Brain microvascular endothelial cell (primary cell): ENCODE measurements at regions not wholly inside any gene's neighbourhood (a gene's known extent, or its start where the extent isn't known, plus 50 kb on each side); places are given as distances from the start of the nearest gene placed in this dataset.
"Not testable (repeated sequence)": the region's sequence is repeated elsewhere in the genome, so short reads cannot be mapped to it uniquely, and the experiment has no call there.

Experiments used
- DNase-seq: peaks from one replicate; pipeline ENCODE4 v3.0.0-alpha.2; 2020
- H3K27ac ChIP-seq: fragments of 250-450 bp; sonication (Bioruptor Pico); 2 replicates; pipeline ENCODE4 v1.5.1; 2020; ENCODE audit warnings: mild to moderate bottlenecking, moderate library complexity
- H3K27me3 ChIP-seq: fragments of 250-450 bp; sonication (Bioruptor Pico); replicated peaks from 2 replicates; pipeline ENCODE4 v1.5.1; 2020; ENCODE audit warnings: mild to moderate bottlenecking
- H3K36me3 ChIP-seq: fragments of 250-450 bp; sonication (Bioruptor Pico); replicated peaks from 2 replicates; pipeline ENCODE4 v1.5.1; 2020; ENCODE audit warnings: mild to moderate bottlenecking
- H3K4me3 ChIP-seq: 2 replicates; pipeline ENCODE4 v1.5.1; 2011; ENCODE audit warnings: low read depth, mild to moderate bottlenecking, control low read depth, low read length, moderate library complexity
- in situ Hi-C: cut with HindIII; loops from 2 replicates; pipeline ENCODE4 v1.10.0; 2017; ENCODE audit warnings: low sequenced_read_pairs, low pct_ligation_motif_present
- TF ChIP-seq, protein P1 (sequence below): IDR thresholded peaks from 2 replicates; pipeline ENCODE4 v1.5.1; 2011; ENCODE audit warnings: low read depth, mild to moderate bottlenecking, moderate library complexity, low read length, control low read depth, inconsistent platforms; ENCODE audit errors: missing control alignments

DNA sequence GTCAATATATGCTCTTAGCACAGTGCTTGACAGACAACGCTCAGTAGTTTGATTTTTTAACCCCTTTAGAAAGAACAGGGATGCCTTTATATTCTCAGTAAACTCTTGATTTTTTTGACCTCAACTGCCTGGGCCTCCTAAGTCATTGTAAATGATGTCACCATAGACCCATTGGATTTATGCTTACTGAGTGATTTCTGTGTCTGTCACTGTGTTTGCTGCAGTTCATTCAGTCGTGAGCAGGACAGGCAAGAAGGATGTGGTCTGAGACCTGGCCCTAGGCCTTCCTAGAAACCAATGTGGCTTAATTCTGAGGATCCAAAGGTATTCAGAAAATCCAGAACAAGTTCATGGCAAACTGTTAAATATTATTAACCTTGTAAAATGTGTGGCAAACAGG is 868.1 kb downstream of the XPNPEP1 start:
- Histone ChIP-seq H3K36me3 (no peaks in the 10 kb centered on the region), H3K27ac (no peak overlapping the region), H3K4me3 (no peak overlapping the region), H3K27me3 (no peaks in the 10 kb centered on the region)
- DNase-seq: no peak
- in situ Hi-C loops: no loop called here
- TF ChIP-seq, protein P1, sequence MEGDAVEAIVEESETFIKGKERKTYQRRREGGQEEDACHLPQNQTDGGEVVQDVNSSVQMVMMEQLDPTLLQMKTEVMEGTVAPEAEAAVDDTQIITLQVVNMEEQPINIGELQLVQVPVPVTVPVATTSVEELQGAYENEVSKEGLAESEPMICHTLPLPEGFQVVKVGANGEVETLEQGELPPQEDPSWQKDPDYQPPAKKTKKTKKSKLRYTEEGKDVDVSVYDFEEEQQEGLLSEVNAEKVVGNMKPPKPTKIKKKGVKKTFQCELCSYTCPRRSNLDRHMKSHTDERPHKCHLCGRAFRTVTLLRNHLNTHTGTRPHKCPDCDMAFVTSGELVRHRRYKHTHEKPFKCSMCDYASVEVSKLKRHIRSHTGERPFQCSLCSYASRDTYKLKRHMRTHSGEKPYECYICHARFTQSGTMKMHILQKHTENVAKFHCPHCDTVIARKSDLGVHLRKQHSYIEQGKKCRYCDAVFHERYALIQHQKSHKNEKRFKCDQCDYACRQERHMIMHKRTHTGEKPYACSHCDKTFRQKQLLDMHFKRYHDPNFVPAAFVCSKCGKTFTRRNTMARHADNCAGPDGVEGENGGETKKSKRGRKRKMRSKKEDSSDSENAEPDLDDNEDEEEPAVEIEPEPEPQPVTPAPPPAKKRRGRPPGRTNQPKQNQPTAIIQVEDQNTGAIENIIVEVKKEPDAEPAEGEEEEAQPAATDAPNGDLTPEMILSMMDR: no peak

DNA sequence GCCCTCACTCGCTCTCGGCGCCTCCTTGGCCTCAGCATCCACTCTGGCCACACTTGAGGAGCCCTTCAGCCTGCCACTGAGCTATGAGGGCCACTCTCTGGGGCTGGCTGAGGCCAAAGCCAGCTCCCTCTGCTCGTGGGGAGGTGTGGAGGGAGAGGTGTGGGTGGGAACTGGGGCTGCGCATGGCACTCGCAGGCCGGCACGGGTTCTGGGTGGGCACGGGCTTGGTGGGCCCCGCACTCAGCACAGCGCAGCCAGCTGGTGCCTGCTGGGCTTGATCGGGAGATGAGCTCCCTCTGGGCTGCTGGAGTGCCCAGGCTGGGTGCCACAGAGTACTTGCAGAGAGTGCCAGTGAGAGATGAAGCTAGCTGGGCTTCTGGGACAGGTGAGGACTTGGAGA is 875.5 kb downstream of the XPNPEP1 start:
- DNase-seq: no peak
- TF ChIP-seq, protein P1: no peak
- no peak overlapping the region for H3K4me3 ChIP-seq
- no peak overlapping the region for H3K27ac ChIP-seq
- no peaks in the 10 kb centered on the region for H3K27me3 ChIP-seq
- in situ Hi-C loops: no loop called here
- H3K36me3 ChIP-seq: no peaks in the 10 kb centered on the region

DNA sequence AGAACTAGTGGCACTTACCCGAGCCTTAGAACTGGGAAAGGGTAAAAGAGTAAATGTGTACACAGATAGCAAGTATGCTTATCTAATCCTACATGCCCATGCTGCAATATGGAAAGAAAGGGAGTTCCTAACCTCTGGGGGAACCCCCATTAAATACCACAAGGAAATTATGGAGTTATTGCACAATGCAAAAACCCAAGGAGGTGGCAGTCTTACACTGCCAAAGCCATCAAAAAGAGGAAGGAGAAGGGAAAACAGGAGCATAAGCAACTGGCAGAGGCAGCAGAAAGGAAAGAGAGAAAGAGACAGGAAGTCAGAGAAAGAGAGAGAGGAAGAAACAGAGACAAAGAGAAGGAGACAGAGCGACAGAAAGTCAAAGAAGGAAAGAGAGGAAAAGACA is 876.9 kb downstream of the XPNPEP1 start:
- H3K27me3 ChIP-seq, H3K27ac ChIP-seq, in situ Hi-C loops, DNase-seq, H3K36me3 ChIP-seq, H3K4me3 ChIP-seq: not testable (repeated sequence)

DNA sequence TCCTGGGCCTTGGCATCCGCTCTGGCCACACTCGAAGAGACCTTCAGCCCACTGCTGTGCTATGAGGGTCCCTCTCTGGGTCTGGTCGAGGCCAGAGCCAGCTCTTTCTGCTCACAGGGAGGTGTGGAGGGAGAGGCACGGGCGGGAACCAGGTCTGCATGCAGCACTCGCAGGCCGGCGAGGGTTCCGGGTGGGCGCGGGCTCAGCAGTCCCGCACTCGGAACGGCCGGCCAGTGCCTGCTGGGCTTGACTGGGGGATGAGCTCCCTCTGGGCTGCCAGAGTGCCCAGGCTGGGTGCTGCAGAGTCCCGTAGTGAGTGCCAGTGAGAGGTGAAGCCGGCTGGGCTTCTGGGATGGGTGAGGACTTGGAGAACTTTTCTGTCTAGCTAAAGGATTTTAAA is 882.7 kb downstream of the XPNPEP1 start:
- no peaks in the 10 kb centered on the region for H3K36me3 ChIP-seq
- no peak for DNase-seq
- H3K27ac ChIP-seq: no peak overlapping the region
- no peak overlapping the region for H3K4me3 ChIP-seq
- TF ChIP-seq, protein P1: no peak
- no peaks in the 10 kb centered on the region for H3K27me3 ChIP-seq
- in situ Hi-C loops: no loop called here

DNA sequence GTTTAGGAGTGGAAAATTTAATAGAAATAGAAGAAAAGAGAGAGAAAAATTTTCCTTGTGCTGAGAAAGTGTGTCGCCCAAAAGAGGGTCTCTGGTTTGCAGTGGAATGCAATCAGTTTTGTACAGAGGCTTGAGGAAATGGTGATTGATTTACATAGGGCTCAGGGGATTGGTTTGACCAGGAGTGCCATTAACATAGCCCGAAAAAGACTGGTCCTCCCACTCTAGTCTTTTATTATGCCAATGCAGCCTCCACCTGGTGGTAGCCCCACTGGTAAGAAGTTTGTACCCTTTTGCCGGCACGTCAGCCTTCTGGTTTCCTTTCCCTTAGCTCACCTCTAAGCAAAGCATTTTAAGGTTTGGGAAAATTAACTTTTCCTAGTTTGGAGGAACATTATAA is 885.3 kb downstream of the XPNPEP1 start:
- in situ Hi-C loops: no loop called here
- H3K27me3 ChIP-seq: no peaks in the 10 kb centered on the region
- no peak for DNase-seq

DNA sequence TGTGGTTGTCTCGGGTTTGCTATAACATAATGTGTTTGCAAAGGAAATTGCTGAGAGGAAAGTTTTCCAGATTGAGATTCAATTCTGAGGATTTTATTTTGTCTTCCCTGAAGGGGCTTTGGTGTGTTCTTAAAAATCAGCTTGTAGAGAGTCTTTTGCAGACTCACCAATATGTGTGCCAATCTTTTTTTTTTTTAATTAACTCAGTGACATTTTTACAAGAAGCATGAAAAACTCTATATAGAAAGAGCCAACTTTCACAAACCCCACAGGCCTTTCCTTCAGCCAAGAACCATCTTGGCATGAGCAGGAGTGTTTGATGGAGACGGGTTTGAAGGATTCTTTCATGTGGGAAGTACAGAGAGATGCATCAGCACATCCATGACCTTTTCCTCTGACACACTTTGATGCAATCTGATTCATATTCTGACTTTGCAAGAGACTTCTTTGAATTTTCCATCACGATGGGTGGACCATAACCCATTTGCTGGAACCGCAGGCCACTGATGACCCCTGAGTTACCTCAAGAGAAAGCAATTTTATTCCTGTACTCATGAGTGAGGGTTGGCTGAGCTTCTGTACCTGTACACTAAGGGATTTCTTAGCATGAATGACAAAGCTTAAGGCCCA is 892.6 kb downstream of the XPNPEP1 start:
- Histone ChIP-seq H3K36me3 (no peaks in the 10 kb centered on the region), H3K27ac (no peak overlapping the region), H3K27me3 (no peaks in the 10 kb centered on the region), H3K4me3 (no peak overlapping the region)
- in situ Hi-C loops: no loop called here
- TF ChIP-seq, protein P1: no peak
- DNase-seq: no peak

More for the DNA sequence above, 885.3 kb downstream of the XPNPEP1 start:
- Histone ChIP-seq H3K27ac (no peak overlapping the region), H3K4me3 (no peak overlapping the region), H3K36me3 (no peaks in the 10 kb centered on the region)
- TF ChIP-seq, protein P1: no peak
